Activated T-helper 17 cell treated with anti-CD3 and anti-CD28 coated beads, Interleukin-2, amount 50 U/mL, for 72 hours (primary cell): ENCODE measurements at regions not wholly inside any gene's neighbourhood (a gene's known extent, or its start where the extent isn't known, plus 50 kb on each side); places are given as distances from the start of the nearest gene placed in this dataset.

ENCODE experiments used
- ATAC-seq: fragments of 150-1000 bp; cut with Tn5 transposase; replicated peaks from 2 replicates; pipeline ENCODE4 v1.10.0; 2021; ENCODE audit warnings: mild to moderate bottlenecking, moderate library complexity
- H3K27ac Mint-ChIP-seq: one replicate; pipeline ENCODE4 v1.8.0; 2022; ENCODE audit warnings: mixed read lengths
- H3K27me3 Mint-ChIP-seq: one replicate; pipeline ENCODE4 v1.8.0; 2022; ENCODE audit warnings: mixed read lengths
- H3K36me3 Mint-ChIP-seq: one replicate; pipeline ENCODE4 v1.8.0; 2022; ENCODE audit warnings: low read depth, mild to moderate bottlenecking, mixed read lengths
- H3K4me1 Mint-ChIP-seq: one replicate; pipeline ENCODE4 v1.8.0; 2022; ENCODE audit warnings: mixed read lengths
- H3K4me3 Mint-ChIP-seq: one replicate; pipeline ENCODE4 v1.8.0; 2022; ENCODE audit warnings: mild to moderate bottlenecking, mixed read lengths
- H3K9me3 Mint-ChIP-seq: one replicate; pipeline ENCODE4 v1.8.0; 2022; ENCODE audit warnings: mixed read lengths

DNA sequence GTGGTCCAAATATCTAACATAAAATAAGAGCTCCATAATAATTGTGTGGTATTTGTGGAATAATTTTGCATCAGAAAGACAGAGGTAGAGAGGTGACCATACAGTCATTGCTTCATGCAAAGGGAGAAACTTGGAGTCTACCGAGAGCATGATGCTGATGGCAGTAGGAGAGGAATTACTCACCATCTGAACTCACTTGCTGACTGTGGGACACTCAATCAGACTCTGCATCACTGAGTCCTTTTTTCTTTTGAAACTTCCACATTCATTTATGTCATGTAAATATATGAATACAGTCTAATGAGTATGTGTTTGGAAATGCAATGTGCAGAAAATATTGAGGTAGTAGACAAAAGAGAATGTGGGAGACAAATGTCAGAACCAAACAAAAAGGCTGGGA lies 933.8 kb downstream of the REEP3 start:
- H3K4me1 Mint-ChIP-seq = no peaks in the 10 kb centered on the region

DNA sequence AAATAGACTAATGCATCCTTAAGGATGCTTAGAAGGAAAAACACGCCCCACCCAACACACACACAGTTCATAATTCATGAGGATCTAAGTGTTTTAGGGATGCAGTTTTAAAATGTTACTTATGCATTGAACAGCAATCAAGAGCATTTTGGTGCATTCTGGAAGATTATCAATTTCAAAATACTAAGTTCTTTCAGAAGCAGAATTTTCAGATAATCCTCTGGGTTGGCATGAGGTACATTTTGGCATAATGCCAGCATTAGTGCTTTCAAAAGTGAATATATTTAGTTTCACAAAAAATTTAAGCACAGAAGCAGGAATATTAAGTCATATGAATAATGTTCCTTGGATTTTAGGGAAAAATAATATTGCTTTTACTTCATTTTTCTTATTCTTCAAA lies 937.1 kb downstream of the REEP3 start:
- H3K9me3 Mint-ChIP-seq = peaks cover 5% of the 10 kb centered on the region
- H3K4me3 Mint-ChIP-seq = no peak overlapping the region
- no peak for ATAC-seq
- H3K4me1 Mint-ChIP-seq = no peaks in the 10 kb centered on the region
- H3K27me3 Mint-ChIP-seq = no peaks in the 10 kb centered on the region
- H3K36me3 Mint-ChIP-seq = no peaks in the 10 kb centered on the region
- H3K27ac Mint-ChIP-seq = no peak overlapping the region

More for the DNA sequence above, 933.8 kb downstream of the REEP3 start:
- H3K4me3 Mint-ChIP-seq = no peak overlapping the region
- H3K9me3 Mint-ChIP-seq = no peaks in the 10 kb centered on the region
- ATAC-seq = no peak
- no peak overlapping the region for H3K27ac Mint-ChIP-seq
- no peaks in the 10 kb centered on the region for H3K36me3 Mint-ChIP-seq
- no peaks in the 10 kb centered on the region for H3K27me3 Mint-ChIP-seq

DNA sequence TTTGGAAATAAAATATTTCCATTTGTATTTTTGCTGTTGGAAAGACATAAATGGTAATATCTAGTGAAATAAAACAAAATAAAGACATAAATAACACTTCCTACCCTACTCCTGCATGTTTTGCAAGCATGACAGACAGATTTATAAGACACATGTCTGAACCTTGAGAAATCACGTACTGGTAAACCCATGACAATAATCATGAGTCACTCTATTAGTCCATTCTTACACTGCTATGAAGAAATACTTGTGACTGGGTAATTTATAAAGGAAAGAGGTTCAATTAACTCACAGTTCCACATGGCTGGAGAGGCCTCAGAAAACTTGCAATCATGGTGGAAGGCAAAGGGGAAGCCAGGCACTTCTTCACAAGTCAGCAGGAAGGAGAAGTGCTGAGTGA lies 942.2 kb downstream of the REEP3 start:
- H3K36me3 Mint-ChIP-seq = no peaks in the 10 kb centered on the region
- H3K4me1 Mint-ChIP-seq = no peaks in the 10 kb centered on the region
- H3K27ac Mint-ChIP-seq = no peak overlapping the region
- peaks cover 12% of the 10 kb centered on the region for H3K9me3 Mint-ChIP-seq
- no peak for ATAC-seq
- no peak overlapping the region for H3K4me3 Mint-ChIP-seq
- no peaks in the 10 kb centered on the region for H3K27me3 Mint-ChIP-seq

DNA sequence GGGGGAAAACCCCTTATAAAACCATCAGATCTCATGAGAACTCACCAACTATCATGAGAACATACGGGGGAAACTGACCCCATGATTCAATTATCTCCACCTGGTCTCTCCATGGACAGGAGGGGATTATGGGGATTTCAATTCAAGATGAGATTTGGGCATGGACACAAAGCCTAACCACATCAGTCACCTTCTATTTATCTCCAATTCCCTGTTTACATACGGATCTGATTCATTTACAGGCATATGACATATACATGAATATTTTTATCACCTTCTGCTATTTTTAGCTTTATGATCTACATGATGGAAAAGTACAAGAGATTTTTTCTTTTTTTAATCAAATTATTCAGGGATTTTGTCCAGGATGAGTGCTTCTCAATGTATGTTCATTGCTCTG lies 944.5 kb downstream of the REEP3 start:
- no peaks in the 10 kb centered on the region for H3K36me3 Mint-ChIP-seq
- no peak overlapping the region for H3K4me3 Mint-ChIP-seq
- H3K27me3 Mint-ChIP-seq = no peaks in the 10 kb centered on the region
- peaks cover 12% of the 10 kb centered on the region for H3K9me3 Mint-ChIP-seq
- no peak for ATAC-seq
- no peak overlapping the region for H3K27ac Mint-ChIP-seq
- no peaks in the 10 kb centered on the region for H3K4me1 Mint-ChIP-seq

DNA sequence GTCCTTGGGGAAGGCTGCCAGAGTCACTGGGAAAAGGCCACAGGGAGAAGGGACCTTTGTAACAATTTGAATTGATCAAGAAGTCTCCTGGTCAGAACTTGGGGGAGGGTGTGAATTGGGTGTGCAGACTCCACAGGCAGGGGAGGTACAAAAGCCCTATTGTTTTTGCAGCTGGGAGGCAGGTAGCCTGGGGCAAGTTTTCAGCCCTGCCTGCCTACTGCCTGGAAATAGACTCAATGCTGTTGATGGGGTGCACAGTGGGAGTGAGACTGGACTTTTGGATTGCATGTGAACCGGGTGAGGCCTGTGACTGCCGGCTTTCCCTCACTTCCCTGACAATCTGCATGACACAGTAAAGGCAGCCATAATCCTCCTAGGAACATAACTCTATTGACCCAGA lies 947.0 kb downstream of the REEP3 start:
- H3K36me3 Mint-ChIP-seq = no peaks in the 10 kb centered on the region
- H3K4me1 Mint-ChIP-seq = no peaks in the 10 kb centered on the region
- H3K9me3 Mint-ChIP-seq = peaks cover 14% of the 10 kb centered on the region
- no peak for ATAC-seq
- H3K27ac Mint-ChIP-seq = no peak overlapping the region
- no peak overlapping the region for H3K4me3 Mint-ChIP-seq
- no peaks in the 10 kb centered on the region for H3K27me3 Mint-ChIP-seq

DNA sequence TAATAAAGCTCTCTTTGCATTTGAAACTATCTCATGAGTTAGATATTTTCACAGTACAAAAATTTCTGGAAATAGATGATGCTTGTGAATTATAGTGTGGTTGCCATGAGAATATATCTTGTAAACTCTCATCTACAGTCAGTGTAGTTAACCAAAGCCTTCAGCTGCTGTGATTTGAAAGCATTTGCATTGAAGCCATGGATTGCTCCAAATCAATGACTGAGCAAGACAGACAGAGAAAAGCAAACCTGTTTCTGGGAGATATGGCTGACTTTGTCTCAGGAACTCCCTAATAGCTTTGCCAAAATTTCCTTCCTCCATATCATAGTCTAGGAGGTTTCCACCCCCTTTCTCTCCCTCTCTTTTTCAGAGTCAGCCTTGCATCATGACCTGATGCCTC lies 955.3 kb downstream of the REEP3 start:
- H3K9me3 Mint-ChIP-seq = peaks cover 10% of the 10 kb centered on the region
- no peak overlapping the region for H3K4me3 Mint-ChIP-seq
- H3K36me3 Mint-ChIP-seq = no peaks in the 10 kb centered on the region
- no peak for ATAC-seq
- H3K27me3 Mint-ChIP-seq = no peaks in the 10 kb centered on the region
- H3K4me1 Mint-ChIP-seq = no peaks in the 10 kb centered on the region
- no peak overlapping the region for H3K27ac Mint-ChIP-seq

DNA sequence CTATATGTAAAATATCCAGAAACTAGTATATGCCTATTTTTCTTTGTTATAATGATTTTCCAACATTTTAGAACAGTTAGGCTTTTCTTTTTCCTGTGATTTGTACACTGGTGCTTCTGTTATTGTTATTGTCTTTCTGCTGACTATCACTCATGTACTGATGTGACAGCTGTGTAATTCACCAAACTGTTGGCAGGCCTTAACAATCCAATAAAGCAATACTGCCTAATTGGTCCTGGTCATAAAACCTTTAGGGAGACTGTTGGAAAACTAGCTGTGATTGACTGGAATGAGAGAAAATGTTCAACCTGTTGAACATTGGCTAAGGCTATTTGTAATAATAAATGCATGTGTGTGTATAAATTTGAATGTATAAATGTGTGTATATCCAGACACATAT lies 956.6 kb downstream of the REEP3 start:
- Mint-ChIP-seq H3K27ac (no peak overlapping the region), H3K9me3 (peaks cover 6% of the 10 kb centered on the region), H3K4me1 (no peaks in the 10 kb centered on the region), H3K27me3 (no peaks in the 10 kb centered on the region), H3K4me3 (no peak overlapping the region), H3K36me3 (no peaks in the 10 kb centered on the region)
- no peak for ATAC-seq

DNA sequence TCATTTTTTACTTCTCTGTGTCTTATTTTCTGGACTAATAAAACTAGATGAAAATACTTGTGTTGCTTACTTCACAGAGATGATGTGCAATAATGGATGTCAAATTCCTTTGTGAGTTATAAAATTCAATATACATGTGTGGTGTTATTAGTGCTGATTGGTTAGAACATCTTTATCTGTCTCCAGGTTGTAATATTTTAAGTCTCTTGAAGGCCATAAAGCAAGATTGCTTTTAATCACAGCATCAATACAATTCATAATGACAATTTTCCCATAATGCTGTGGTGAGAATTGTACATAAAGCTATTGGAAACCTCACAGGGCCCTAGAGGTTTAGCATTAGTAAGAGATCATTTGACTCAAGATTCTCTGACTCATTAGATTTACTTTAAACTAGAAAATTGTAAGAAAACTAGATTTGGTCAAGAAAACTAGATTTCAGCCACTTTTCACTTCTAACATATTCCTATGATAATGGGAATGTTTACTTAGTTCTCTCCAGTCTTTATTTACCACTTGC lies 963.7 kb downstream of the REEP3 start:
- Mint-ChIP-seq H3K4me1 (no peaks in the 10 kb centered on the region), H3K36me3 (no peaks in the 10 kb centered on the region), H3K27me3 (no peaks in the 10 kb centered on the region), H3K4me3 (no peak overlapping the region), H3K27ac (no peak overlapping the region), H3K9me3 (peaks cover 5% of the 10 kb centered on the region)
- ATAC-seq = no peak

DNA sequence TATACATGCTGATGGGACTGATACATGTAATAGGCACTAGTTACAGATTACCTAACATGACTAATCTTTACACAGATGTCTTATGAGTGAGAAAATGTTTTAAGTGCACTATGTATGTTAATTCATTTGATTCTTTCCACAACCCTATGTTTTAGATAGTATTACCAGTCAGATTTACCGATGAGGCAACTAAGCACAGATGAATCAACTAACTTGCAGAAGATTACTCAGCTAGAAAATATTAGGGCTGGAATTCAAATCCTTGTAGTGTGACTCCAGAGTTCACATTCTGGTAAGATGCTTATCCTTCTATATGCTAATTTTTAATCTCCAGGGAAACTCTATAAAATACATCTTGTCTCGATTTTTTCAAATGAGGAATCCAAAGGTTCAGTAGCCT lies 964.9 kb downstream of the REEP3 start:
- H3K4me1 Mint-ChIP-seq = no peaks in the 10 kb centered on the region
- H3K9me3 Mint-ChIP-seq = peaks cover 5% of the 10 kb centered on the region
- H3K27ac Mint-ChIP-seq = no peak overlapping the region
- no peak for ATAC-seq
- H3K4me3 Mint-ChIP-seq = no peak overlapping the region
- H3K27me3 Mint-ChIP-seq = no peaks in the 10 kb centered on the region
- H3K36me3 Mint-ChIP-seq = no peaks in the 10 kb centered on the region

DNA sequence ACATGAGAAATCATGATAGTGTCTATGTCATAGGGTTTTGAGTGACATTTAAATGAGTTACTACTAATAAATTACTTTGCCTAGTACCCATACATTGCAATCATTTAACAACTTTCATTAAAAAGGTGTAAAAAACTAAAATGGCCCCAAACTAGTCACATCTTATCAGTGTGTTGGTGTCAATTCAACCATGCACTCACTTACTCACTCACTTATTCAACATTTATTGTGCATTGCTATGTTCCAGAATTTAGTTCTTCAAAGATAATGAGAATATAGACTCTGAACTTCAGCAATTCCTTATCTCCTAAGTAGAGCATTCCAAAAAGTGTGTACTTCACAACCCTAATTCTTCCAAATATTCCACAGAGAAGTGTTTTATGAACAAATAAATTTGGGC lies 965.7 kb downstream of the REEP3 start:
- Mint-ChIP-seq H3K9me3 (peaks cover 5% of the 10 kb centered on the region), H3K36me3 (no peaks in the 10 kb centered on the region), H3K4me3 (no peak overlapping the region), H3K4me1 (no peaks in the 10 kb centered on the region), H3K27ac (no peak overlapping the region), H3K27me3 (no peaks in the 10 kb centered on the region)
- ATAC-seq = no peak

DNA sequence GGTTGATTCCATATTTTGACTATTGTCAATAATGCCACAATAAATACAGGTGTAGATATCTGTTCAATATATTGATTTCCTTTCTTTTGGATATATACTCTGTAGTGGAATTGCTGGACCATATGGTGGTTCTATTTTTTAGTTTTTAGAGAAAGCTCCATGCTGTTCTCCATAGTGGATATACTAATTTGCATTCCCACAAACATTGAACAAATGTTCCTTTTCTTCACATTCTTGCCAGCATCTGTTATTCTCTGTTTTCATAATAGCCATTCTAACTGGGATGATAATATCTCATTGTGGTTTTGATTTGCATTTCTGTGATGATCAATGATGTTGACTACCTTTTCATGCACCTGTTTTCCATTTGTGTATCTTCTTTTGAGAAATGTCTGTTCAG lies 973.7 kb downstream of the REEP3 start:
- peaks cover 7% of the 10 kb centered on the region for H3K9me3 Mint-ChIP-seq
- no peaks in the 10 kb centered on the region for H3K4me1 Mint-ChIP-seq
- H3K36me3 Mint-ChIP-seq = no peaks in the 10 kb centered on the region
- no peak overlapping the region for H3K4me3 Mint-ChIP-seq
- ATAC-seq = no peak
- H3K27ac Mint-ChIP-seq = no peak overlapping the region
- H3K27me3 Mint-ChIP-seq = no peaks in the 10 kb centered on the region

DNA sequence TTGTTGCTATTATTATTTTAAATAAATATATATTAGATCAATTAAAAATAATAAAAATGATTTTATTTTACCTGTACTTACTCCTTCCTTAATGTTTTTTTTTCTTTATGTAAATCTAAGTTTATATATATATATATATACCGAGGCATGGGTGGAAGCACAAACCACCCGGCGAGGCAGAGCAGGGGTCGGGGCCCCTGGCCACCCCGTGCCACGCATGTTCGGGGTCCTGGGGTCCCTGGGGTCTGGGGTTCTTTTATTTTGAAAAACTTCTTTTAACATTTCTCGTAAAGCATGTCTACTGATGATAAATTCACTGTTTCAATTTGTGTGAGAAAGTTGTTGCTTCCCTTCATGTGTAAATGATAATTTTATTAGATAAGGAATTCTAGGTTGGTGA lies 976.1 kb downstream of the REEP3 start:
- Mint-ChIP-seq H3K9me3 (peaks cover 7% of the 10 kb centered on the region), H3K27ac (no peak overlapping the region), H3K4me3 (no peak overlapping the region), H3K27me3 (no peaks in the 10 kb centered on the region), H3K36me3 (no peaks in the 10 kb centered on the region), H3K4me1 (no peaks in the 10 kb centered on the region)
- no peak for ATAC-seq

DNA sequence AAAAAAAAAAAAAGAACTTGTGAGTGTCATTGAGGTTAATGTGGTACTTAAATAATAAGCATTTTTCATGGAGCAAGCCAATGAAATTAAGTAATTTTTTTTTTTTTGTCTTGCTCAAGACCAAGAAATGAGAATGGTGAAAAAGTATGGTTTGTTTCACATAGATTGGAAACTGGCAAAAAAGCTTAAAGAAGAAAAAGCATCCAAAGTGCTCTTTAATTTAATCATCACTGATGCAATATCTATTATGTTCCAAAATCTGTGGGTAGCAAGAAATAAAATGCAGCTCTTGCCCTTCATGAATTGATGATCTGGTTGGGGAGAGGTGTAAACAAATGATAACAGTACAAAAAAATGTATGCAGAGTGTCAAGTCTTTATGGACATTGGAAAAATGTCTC lies 980.6 kb downstream of the REEP3 start:
- Mint-ChIP-seq H3K9me3 (peaks cover 2% of the 10 kb centered on the region), H3K27me3 (no peaks in the 10 kb centered on the region), H3K4me3 (no peak overlapping the region), H3K27ac (no peak overlapping the region), H3K4me1 (no peaks in the 10 kb centered on the region), H3K36me3 (no peaks in the 10 kb centered on the region)
- ATAC-seq = no peak

DNA sequence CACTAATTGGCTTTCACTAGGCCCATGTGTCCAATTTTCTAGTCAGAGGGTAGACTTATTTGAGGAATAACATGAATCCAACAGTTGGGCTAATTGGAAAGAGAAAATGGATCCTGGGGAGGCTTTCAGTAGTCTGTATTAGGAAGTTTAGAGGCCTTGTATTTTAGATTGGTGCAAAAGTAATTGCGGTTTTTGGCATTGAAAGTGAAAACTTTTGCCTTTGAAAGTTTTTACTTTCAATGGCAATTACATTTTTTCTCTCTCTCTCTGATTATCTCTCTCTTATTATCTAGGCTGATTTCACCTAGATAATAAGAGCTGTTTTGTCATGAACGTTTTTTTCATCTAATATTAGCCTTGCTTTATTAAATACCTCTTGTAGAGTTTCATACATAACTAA lies 981.7 kb downstream of the REEP3 start:
- no peaks in the 10 kb centered on the region for H3K27me3 Mint-ChIP-seq

DNA sequence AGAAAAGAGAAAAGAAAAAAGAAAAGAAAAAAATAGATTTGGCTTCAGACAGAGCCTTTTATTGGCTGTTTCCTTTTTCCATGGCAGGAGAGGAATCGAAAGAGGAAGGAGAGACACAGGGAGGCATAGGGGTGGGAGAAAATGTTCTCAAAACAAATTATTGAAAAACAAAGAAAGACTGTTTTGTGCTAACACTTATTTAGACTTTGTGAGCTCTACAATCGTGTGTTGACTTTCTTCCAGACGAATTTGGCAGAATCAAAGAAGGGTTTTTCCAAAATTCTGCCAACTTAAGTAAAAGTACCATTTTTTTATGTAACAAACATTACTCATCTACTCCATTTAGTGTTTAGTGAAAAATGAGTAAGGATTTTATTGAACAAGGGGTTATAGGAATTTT lies 982.2 kb downstream of the REEP3 start:
- ATAC-seq = no peak
- no peak overlapping the region for H3K27ac Mint-ChIP-seq
- no peaks in the 10 kb centered on the region for H3K9me3 Mint-ChIP-seq
- no peak overlapping the region for H3K4me3 Mint-ChIP-seq
- no peaks in the 10 kb centered on the region for H3K36me3 Mint-ChIP-seq
- H3K4me1 Mint-ChIP-seq = no peaks in the 10 kb centered on the region
- no peaks in the 10 kb centered on the region for H3K27me3 Mint-ChIP-seq

More for the DNA sequence above, 981.7 kb downstream of the REEP3 start:
- Mint-ChIP-seq H3K9me3 (no peaks in the 10 kb centered on the region), H3K36me3 (no peaks in the 10 kb centered on the region), H3K27ac (no peak overlapping the region), H3K4me3 (no peak overlapping the region), H3K4me1 (no peaks in the 10 kb centered on the region)
- ATAC-seq = no peak

DNA sequence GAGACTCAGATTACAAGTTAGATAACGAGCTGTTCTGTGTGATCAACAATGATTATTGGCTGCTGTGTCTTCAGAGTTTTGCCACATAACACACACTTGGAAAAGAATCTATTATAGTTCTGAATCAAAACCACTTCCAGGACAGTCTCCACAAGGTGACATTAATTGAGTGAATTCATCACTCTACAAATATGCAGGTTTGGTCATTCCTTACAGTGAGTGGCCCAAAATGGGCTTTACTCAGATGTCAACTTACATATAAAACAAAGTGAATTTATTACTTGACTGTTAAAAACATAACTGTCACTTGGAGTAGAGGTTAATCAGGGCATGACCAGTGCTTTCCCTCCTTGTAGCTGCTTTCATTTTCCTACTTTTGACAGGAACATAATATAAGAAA lies 984.3 kb downstream of the REEP3 start:
- Mint-ChIP-seq H3K36me3 (no peaks in the 10 kb centered on the region), H3K4me3 (no peak overlapping the region), H3K9me3 (no peaks in the 10 kb centered on the region), H3K27ac (no peak overlapping the region), H3K4me1 (no peaks in the 10 kb centered on the region), H3K27me3 (no peaks in the 10 kb centered on the region)
- ATAC-seq = no peak
